ENCODE measurements at regions not wholly inside any gene's neighbourhood (a gene's known extent, or its start where the extent isn't known, plus 50 kb on each side); places are given as distances from the start of the nearest gene placed in this dataset.
"Not testable (repeated sequence)": the region's sequence is repeated elsewhere in the genome, so short reads cannot be mapped to it uniquely, and the experiment has no call there.

DNA sequence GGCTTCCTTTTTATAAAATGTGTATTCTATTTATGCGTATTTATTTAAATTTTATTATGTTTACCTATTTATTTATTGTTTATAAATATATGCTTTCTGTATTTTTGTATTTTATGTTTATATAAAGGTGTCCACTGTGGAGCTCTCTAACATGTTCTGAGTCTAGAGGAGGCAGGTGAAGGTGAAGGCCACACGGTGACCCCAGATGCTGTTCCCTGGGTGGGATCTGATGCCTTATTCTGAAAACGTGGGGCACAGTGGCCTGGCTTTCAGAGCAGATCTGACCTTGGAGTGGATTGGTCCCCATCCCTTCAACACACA, 104.7 kb upstream of the SLC7A14 start:
- Histone ChIP-seq H3K27ac (no peak overlapping the region), H3K9me3 (replicated peaks in 1 of 3) (no peaks in the 10 kb centered on the region), H3K36me3 (replicated peaks in 1 of 2) (no peaks in the 10 kb centered on the region), H3K4me1 (replicated peaks in 1 of 2) (no peaks in the 10 kb centered on the region), H3K4me3 (no peak overlapping the region), H3K27me3 (no peaks in the 10 kb centered on the region)
- intact Hi-C loops (cut with DNase I): loop anchor here (5.0 to 10.0 kb wide), 3 partner anchors 117 to 276 kb away; partner anchors contain the start of gene CLDN11 (in 1 of the 2)
- TF ChIP-seq POLR2A (IDR thresholded peaks at IDR 0.05): no peak
- TF ChIP-seq, protein P1, sequence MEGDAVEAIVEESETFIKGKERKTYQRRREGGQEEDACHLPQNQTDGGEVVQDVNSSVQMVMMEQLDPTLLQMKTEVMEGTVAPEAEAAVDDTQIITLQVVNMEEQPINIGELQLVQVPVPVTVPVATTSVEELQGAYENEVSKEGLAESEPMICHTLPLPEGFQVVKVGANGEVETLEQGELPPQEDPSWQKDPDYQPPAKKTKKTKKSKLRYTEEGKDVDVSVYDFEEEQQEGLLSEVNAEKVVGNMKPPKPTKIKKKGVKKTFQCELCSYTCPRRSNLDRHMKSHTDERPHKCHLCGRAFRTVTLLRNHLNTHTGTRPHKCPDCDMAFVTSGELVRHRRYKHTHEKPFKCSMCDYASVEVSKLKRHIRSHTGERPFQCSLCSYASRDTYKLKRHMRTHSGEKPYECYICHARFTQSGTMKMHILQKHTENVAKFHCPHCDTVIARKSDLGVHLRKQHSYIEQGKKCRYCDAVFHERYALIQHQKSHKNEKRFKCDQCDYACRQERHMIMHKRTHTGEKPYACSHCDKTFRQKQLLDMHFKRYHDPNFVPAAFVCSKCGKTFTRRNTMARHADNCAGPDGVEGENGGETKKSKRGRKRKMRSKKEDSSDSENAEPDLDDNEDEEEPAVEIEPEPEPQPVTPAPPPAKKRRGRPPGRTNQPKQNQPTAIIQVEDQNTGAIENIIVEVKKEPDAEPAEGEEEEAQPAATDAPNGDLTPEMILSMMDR (IDR thresholded peaks at IDR 0.05): no peak
- no peak for DNase-seq
- WGBS, 4 donors: 44 to 60% (median 54%) methylated on average over 3 of the region's 3 CpGs

DNA sequence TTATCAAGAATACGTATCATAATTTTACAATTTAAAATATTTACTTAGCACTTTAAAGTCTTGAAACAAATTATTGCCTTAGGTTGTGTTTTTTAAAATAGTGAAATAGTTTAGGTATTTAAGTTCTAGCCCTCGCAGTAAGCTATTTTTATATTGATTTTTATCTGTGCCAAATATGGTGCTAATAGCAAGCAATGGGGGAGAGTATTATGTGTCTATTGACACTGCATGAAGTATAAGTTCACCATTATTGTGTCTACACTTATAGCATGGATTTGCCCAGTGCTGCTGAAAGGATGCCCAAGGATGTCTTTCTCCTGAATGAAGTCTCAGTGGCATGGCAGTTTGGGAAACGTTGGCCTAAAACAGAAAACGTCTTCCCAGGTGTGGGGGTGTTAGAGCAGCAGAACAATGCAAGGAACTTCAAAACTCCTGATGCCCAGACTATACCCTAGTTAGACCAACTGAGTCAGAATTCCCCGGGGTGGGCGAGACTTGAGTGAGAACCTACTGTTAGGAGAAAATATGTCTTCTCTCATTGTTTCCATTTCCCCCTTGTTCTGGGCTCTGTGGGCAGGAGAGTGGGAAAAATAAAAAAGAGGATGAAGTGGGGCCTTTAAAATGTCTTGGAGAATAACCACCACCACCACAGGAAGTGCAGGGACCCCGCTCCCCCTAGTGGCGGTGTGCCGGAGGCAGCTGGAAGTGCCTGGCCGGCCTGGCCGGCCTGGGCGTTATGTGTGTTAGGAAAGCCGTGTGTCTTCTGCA, 104.2 kb upstream of the SLC7A14 start:
- TF ChIP-seq POLR2A (IDR thresholded peaks at IDR 0.05): no peak
- TF ChIP-seq, protein P1 (IDR thresholded peaks at IDR 0.05): peak; percentile 57 to 86 (median 69)
- H3K36me3 ChIP-seq (replicated peaks in 1 of 2): no peaks in the 10 kb centered on the region
- no peaks in the 10 kb centered on the region for H3K9me3 ChIP-seq (replicated peaks in 1 of 3)
- peak; percentile 46 to 84 (median 73) for DNase-seq
- WGBS, 4 donors: 58 to 63% (median 62%) methylated on average over 13 of the region's 13 CpGs
- H3K4me1 ChIP-seq (replicated peaks in 1 of 2): no peaks in the 10 kb centered on the region
- intact Hi-C loops (cut with DNase I): loop anchor here (5.0 to 10.0 kb wide), 4 partner anchors 117 to 275 kb away; partner anchors contain the start of gene CLDN11 (in 1 of the 2)
- H3K4me3 ChIP-seq: no peak overlapping the region
- H3K27me3 ChIP-seq: no peaks in the 10 kb centered on the region
- no peak overlapping the region for H3K27ac ChIP-seq

DNA sequence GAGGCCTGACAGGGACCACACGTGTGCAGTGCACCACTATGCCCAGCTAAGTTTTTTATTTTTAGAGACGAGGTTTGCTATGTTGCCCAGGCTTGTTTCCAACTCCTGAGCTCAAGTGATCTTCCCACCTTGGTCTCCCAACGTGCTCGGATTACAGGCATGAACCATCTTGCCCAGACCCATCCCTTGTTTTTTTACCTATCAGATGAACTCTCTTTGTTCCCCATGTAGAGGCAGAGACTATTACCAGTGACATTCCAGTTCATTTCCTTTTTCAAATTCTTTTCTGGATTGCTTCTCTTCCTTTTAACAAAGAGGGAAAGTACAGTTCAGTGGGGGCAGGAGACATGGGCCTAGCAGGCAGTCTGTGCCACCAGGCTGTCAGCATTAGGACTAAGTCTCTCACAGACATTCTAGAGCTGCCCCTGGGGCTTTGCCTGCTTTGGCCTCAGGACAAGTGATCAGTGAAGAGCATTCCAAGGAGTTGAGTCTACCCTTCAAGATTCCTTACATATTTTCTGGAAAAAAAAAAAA, 103.5 kb upstream of the SLC7A14 start:
- Histone ChIP-seq H3K4me1 (replicated peaks in 1 of 2) (no peaks in the 10 kb centered on the region), H3K9me3 (replicated peaks in 1 of 3) (no peaks in the 10 kb centered on the region), H3K4me3 (no peak overlapping the region), H3K27ac (peak overlapping the region in 1 of 5 donors; percentile 5), H3K36me3 (replicated peaks in 1 of 2) (no peaks in the 10 kb centered on the region), H3K27me3 (no peaks in the 10 kb centered on the region)
- intact Hi-C loops (cut with DNase I): loop anchor here in 1 of 2 donors (10.0 kb wide), 1 partner anchor 175 kb away; no protein-coding TSS in a partner anchor
- 79 to 86% (median 83%) methylated on average over 4 of the region's 4 CpGs for WGBS, 4 donors
- TF ChIP-seq, protein P1 (IDR thresholded peaks at IDR 0.05): no peak
- TF ChIP-seq POLR2A (IDR thresholded peaks at IDR 0.05): no peak
- peak in 3 of 7 donors; percentile 10 to 58 (median 30) for DNase-seq

DNA sequence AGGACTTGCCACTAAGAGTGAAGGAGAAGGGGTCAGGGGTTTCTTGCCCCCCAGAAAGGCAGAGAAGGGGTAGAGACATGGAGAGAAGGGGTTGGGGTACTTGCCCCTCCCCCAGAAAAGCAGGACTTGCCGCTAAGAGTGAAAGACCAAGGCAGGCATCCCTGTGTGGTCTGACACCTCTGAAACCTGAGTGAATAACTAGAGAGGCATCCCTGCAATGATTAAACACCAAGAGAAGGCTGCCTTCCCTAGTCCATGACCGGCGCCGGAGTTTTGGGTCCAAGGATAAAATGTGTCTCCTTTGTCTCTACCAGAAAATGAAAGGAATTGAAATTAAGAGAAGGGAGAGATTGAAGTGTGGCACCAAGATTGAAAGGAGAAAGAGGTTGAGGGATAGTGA, 102.3 kb upstream of the SLC7A14 start:
- H3K36me3 ChIP-seq (replicated peaks in 1 of 2); H3K27me3 ChIP-seq; DNase-seq; H3K27ac ChIP-seq; H3K9me3 ChIP-seq (replicated peaks in 1 of 3); H3K4me3 ChIP-seq; H3K4me1 ChIP-seq (replicated peaks in 1 of 2): not testable (repeated sequence)
- intact Hi-C loops (cut with DNase I): loop anchor here in 1 of 2 donors (10.0 kb wide), 1 partner anchor 173 kb away; no protein-coding TSS in a partner anchor
- WGBS, 4 donors: 79 to 93% (median 88%) methylated on average over 4 of the region's 4 CpGs
